ENCODE measurements at regions not wholly inside any gene's neighbourhood (a gene's known extent, or its start where the extent isn't known, plus 50 kb on each side); places are given as distances from the start of the nearest gene placed in this dataset.

- no peak for DNase-seq (ENCODE audit: low read depth, low spot score)
Measured at GRCh38 chr4:135325264-135325663, 1123.7 kb upstream of the PABPC4L start.

GRCh38 chr4:135319685-135320084 lies 1118.1 kb upstream of the PABPC4L start:
- DNase-seq (ENCODE audit: low read depth, low spot score) = peak; percentile 25

- DNase-seq (ENCODE audit: low read depth, low spot score) = no peak
Measured at GRCh38 chr4:135316266-135316779, 1114.7 kb upstream of the PABPC4L start.

- no peak for DNase-seq (ENCODE audit: low read depth, low spot score)
Measured at GRCh38 chr4:135290136-135290535, 1088.5 kb upstream of the PABPC4L start.

GRCh38 chr4:135283934-135284333 lies 1082.3 kb upstream of the PABPC4L start:
- DNase-seq (ENCODE audit: low read depth, low spot score) = no peak

GRCh38 chr4:135282676-135283075 lies 1081.1 kb upstream of the PABPC4L start:
- DNase-seq (ENCODE audit: low read depth, low spot score) = no peak

GRCh38 chr4:135281230-135281629 lies 1079.6 kb upstream of the PABPC4L start:
- DNase-seq (ENCODE audit: low read depth, low spot score) = no peak

GRCh38 chr4:135277980-135278315 lies 1076.4 kb upstream of the PABPC4L start:
- no peak for DNase-seq (ENCODE audit: low read depth, low spot score)

GRCh38 chr4:135277068-135277979 lies 1075.7 kb upstream of the PABPC4L start:
- DNase-seq (ENCODE audit: low read depth, low spot score) = no peak

GRCh38 chr4:135274416-135274815 lies 1072.8 kb upstream of the PABPC4L start:
- no peak for DNase-seq (ENCODE audit: low read depth, low spot score)

GRCh38 chr4:135269125-135269890 lies 1067.7 kb upstream of the PABPC4L start:
- no peak for DNase-seq (ENCODE audit: low read depth, low spot score)

GRCh38 chr4:135268369-135268768 lies 1066.8 kb upstream of the PABPC4L start:
- no peak for DNase-seq (ENCODE audit: low read depth, low spot score)

- DNase-seq (ENCODE audit: low read depth, low spot score) = no peak
Measured at GRCh38 chr4:135267148-135267865, 1065.7 kb upstream of the PABPC4L start.

- DNase-seq (ENCODE audit: low read depth, low spot score) = no peak
Measured at GRCh38 chr4:135256111-135256510, 1054.5 kb upstream of the PABPC4L start.

- no peak for DNase-seq (ENCODE audit: low read depth, low spot score)
Measured at GRCh38 chr4:135250040-135250439, 1048.5 kb upstream of the PABPC4L start.

- DNase-seq (ENCODE audit: low read depth, low spot score) = no peak
Measured at GRCh38 chr4:135249024-135249423, 1047.4 kb upstream of the PABPC4L start.

GRCh38 chr4:135244696-135245095 lies 1043.1 kb upstream of the PABPC4L start:
- no peak for DNase-seq (ENCODE audit: low read depth, low spot score)

- no peak for DNase-seq (ENCODE audit: low read depth, low spot score)
Measured at GRCh38 chr4:135244056-135244455, 1042.5 kb upstream of the PABPC4L start.

- no peak for DNase-seq (ENCODE audit: low read depth, low spot score)
Measured at GRCh38 chr4:135240796-135241195, 1039.2 kb upstream of the PABPC4L start.

- no peak for DNase-seq (ENCODE audit: low read depth, low spot score)
Measured at GRCh38 chr4:135239964-135240363, 1038.4 kb upstream of the PABPC4L start.

GRCh38 chr4:135238940-135239339 lies 1037.4 kb upstream of the PABPC4L start:
- DNase-seq (ENCODE audit: low read depth, low spot score) = no peak

GRCh38 chr4:135236048-135236447 lies 1034.5 kb upstream of the PABPC4L start:
- DNase-seq (ENCODE audit: low read depth, low spot score) = no peak

Data from iPS DF 19.7 (cell line).